ENCODE measurements at regions not wholly inside any gene's neighbourhood (a gene's known extent, or its start where the extent isn't known, plus 50 kb on each side); places are given as distances from the start of the nearest gene placed in this dataset.
"Not testable (repeated sequence)": the region's sequence is repeated elsewhere in the genome, so short reads cannot be mapped to it uniquely, and the experiment has no call there.

DNA sequence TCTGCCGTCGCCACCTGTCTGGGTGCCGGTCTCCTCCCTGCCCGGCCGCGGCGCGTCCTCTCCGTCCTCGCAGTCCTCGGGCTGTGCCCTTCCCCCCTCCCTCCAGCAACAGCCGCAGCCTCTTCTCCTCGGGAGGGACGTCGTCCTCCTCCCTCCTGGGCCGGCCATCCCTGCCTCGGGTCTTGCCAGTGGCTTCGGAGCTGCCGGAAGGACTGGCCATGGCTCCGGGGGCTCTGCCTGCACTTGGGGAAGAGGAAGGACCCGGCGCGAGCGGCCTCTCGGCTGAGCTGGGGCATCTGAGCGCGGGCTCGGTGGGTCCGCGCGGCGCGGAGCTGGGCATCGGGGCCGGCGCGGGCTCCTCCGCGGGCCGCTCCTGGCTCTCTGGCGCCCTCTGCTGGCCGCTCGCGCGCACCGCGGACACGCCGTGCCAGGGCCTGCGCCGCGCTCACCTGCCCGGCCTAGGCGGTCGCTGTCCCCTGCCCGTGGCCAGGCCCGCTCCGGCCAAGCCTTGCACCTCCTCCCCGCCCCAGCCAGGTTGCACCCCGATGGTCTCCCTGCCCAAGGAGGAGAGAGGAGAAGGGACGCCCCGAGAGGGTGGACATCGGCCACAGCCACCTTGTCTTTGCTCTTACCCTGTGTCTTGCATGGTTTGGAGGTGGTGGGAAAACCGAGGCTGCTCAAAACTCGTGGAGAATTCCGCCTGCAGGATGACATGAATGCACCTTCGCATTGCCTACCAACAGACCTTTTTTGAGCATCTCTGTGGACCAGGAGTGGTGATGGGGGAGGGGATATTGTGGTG, 83.9 kb upstream of the FRG2C start:
- H3K4me3 ChIP-seq (ENCODE audit: low read depth, low read length), result peak overlapping the region; percentile 49

DNA sequence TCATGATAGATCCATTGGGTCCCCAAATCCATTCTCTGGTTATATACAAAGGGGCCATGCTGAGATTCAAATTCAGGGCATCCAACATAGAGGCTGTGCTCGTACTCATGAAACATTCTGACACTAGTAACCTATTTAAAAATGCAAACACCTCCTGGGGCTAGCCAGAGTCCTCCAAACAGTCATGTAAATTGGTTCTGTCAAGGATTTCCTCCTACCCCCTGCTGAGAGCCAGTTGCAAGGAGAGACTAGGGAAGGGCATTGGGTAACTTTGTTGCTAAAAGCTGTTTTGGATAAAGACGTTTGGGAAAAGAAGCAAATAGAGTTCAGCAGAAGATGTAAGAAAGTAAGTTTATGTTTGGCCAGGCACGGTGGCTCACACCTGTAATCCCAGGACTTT, 81.6 kb upstream of the FRG2C start:
- H3K4me3 ChIP-seq (ENCODE audit: low read depth, low read length), result not testable (repeated sequence)

DNA sequence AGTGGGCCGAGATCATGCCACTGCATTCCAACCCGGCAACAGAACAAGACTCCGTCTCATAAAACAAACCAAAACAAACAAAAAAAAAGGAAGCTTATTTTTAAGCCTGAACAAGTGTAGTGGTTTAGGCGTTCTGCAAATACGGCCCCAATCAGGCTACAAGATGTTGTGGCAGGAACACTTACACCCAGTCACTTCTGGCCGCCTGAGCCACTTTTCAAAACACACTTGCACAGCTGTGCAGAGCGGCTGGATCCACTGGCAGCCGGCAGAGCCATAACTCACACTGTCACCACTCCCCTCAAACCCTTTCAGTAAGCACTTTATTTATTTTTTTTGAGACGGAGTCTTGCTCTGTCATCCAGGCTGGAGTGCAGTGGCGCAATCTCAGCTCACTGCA, 81.0 kb upstream of the FRG2C start:
- H3K4me3 ChIP-seq (ENCODE audit: low read depth, low read length), result not testable (repeated sequence)

DNA sequence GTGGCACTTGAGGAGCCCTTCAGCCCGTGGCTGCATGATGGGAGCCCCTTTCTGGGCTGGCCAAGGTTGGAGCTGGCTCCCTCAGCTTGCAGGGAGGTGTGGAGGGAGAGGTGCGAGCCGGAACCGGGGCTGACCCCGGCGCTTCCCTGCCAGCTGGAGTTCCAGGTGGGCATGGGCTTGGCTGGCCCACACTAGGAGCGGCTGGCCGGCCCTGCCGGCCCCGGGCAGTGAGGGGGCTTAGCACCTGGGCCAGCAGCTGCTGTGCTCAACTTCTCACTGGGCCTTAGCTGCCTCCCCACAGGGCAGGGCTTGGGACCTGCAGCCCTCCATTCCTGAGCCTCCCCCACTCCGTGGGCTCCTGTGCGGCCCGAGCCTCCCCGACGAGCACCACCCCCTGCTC, 76.4 kb upstream of the FRG2C start:
- not testable (repeated sequence) for H3K4me3 ChIP-seq (ENCODE audit: low read depth, low read length)

DNA sequence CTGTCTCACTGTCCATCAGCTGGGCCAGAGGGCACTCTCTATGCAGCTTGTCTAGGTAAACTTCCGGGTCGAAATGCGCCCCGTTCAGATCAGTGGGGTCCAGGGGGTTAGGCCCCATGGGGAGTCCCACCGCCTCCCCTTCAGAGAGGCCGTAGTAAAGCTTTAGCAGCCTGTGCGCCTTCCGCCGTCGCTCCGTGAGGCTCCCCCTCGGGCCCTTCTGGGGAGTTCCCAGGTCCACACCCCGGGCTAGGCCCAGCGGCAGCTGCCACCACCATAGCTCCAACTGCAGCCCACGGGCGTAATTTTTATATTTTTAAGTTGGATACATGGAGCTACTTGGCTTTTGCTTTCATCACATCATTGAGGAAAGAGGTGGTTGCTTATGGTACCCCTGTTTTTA, 73.7 kb upstream of the FRG2C start:
- H3K4me3 ChIP-seq (ENCODE audit: low read depth, low read length), result not testable (repeated sequence)

DNA sequence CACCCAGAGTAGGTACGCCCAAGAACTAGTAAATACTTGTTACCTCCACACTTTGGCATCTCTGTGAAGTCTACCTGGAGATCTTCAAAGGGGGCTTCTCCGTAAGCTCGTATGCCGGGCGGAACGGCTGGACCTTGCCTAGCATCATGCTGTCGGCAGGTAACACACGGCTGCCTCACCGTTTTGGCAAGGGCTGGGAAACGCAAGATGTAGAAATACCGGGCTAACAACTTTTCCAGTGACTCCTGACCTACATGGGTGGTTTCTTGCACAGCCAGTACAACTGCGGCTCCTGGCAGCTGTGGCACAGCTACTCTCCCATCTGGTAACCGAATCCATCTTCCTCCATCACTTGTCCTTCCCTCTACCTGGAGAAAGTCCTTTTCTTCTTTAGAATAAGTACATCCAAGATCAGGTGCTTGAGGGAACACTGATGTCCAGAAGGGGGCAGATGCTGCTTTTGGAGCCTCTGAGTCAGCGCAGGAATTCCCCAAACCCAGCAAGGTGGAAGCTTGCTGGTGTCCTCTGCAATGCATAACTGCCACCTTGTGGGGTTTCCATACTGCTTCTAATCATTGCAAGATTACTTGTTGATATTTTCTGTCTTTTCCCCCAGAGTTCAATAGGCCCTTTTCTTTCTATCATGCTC, 59.7 kb upstream of the FRG2C start:
- not testable (repeated sequence) for H3K4me3 ChIP-seq (ENCODE audit: low read depth, low read length)

DNA sequence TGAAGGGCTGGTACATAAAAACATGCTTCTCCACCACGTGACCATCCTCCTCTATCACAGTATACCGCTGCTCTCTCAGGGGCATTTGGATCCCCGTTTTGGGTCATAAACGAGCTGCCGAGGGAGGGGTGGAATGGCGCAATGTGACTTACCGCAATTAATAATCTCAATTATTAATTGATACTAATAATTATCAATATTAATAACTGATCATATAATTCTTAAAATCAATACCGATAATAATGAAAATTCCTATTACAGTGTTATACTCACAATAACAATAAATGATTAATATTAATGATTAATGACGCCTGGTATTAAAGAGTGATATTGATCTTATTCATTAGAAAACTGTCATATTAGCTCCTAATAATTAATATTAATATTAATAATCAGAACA, 56.1 kb upstream of the FRG2C start:
- not testable (repeated sequence) for H3K4me3 ChIP-seq (ENCODE audit: low read depth, low read length)

DNA sequence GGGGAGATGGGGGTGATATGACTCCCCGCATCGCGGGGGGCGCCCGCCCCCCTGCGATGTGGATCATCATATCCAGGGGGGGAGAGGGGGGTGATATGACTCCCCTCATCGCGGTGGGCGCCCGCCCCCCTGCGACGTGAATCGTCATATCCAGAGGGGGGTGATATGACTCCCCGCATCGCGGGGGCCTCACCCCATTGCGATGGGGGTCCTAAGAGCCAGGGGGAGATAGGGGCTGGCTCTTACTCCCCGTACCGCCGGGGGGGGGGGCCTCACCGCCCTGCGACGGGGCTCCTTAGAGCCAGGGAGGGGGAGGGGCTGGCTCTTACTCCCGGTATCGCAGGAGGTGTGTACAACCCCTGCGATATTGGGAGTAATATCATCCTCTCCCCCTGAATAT, 54.5 kb upstream of the FRG2C start:
- not testable (repeated sequence) for H3K4me3 ChIP-seq (ENCODE audit: low read depth, low read length)

DNA sequence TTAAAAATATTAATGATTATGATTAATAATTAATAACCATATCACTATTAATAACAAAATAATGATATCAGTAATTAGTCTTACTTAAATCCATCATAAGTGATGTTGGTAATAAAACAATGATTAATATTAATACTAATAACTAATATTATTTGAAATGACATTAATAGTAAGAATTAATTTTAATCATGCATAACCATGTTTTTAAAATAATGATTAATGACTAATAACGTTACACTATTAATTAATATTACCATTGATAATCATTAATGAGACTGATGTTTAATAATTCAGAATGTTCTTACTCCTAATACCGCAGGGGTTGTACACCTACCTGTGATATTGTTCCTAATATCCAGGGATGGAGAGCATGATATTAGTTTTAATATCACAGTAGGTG, 53.4 kb upstream of the FRG2C start:
- no peak overlapping the region for H3K4me3 ChIP-seq (ENCODE audit: low read depth, low read length)

DNA sequence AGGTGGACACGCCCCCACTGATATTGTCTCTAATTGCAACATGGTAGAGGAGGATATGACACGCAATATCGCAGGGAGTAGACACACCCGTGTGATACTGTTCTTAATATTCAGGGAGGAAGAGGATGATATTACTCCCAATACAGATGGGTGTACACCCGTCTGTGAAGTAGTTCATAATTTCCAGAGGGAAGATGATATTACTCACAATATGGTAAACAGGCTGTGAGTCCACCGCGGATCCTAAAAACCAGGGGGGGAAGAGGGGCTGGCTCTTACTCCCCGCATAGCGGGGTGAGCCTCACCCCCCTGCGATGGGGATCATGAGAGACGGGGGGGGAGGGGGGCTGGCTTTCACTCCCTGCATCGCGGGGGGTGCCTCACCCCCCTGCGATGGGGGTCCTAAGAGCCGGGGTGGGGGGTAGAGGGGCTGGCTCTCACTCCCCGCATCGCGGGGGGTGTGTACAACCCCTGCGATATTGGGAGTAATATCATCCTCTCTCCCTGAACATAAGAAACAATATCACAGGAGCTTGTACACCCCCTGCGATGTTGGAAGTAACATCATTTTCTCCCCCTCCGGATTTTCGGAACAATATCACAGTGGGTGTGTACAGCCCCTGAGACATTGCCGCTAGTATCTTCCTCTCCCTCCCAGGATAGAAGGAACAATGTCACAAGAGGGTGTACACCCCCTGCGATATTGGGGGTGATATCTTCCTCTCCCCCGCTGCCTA, 52.2 kb upstream of the FRG2C start:
- H3K4me3 ChIP-seq (ENCODE audit: low read depth, low read length), result not testable (repeated sequence)
